GM13976 (cell line): ENCODE measurements at regions not wholly inside any gene's neighbourhood (a gene's known extent, or its start where the extent isn't known, plus 50 kb on each side); places are given as distances from the start of the nearest gene placed in this dataset.

ENCODE experiments used
- DNase-seq: peaks from one replicate; pipeline ENCODE4 v3.0.0; 2012; ENCODE audit warnings: low spot score
- CTCF ChIP-seq: IDR thresholded peaks from 2 replicates; pipeline ENCODE4 v1.5.1; 2012; ENCODE audit warnings: borderline replicate concordance, mild to moderate bottlenecking; ENCODE audit not compliant: insufficient read depth; ENCODE audit errors: extremely low read depth, missing control alignments, control extremely low read depth
- in situ Hi-C: fragments of 300-500 bp; cut with MboI; formaldehyde crosslinking; loops from one replicate; pipeline ENCODE4 v1.12.0; 2022; ENCODE audit warnings: low sequenced_read_pairs, mixed read lengths, inconsistent platforms; ENCODE audit not compliant: unreplicated experiment

DNA sequence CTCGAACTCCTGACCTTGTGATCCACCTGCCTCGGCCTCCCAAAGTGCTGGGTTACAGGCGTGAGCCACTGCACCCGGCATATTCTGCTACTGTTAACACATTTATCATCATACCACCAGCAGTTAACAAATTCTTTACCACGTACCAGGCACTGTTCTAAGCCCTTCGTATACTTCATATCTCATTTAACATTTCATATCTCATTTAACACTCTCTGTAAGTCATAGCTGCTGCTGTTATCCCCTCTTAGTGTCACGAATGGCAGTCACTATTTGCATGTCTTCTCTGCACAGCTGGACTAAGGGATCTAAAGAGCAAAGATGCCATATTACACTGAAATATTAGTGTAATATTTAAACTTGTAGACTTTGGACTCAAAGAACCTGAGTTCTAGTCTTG, 462.5 kb upstream of the DAB1 start:
- no peak for DNase-seq
- no peak for TF ChIP-seq CTCF
- in situ Hi-C loops: no loop called here

- no peak for DNase-seq
- no peak for TF ChIP-seq CTCF
- in situ Hi-C loops: no loop called here
Measured at GRCh38 chr1:57883642-57883995, 459.8 kb upstream of the DAB1 start.

DNA sequence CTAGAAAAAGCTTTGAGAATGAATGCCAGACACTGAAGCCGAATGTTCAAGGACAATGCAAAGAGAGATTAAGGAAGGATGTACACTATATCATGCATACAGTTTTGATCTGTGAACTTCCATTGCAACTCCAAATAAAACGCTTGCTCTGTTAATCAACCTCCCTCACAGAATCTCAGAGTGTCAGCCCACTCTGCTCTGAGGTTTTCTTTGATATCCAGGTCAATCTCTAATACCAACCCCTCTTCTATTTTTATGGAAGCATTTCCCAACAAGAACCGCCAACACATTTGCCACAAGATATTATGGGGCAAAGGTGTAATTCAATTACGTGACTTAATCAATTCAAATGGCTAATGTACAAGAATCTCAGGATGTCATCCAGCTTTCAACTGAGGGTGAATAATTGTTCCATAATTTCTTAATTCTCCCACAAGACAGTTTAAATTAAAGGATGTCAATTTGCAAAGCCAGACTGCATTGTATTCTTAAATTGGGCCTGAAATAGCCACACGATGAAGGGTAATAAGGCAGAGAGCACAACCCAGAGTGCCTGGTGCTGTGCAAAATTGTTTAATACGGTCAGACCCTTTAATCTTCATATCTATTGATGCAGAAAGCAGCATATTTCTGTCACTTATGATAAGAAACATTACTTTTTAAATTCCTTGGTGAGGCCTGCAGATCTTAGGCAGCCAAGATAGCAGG, 459.2 kb upstream of the DAB1 start:
- in situ Hi-C loops: no loop called here
- TF ChIP-seq CTCF: no peak

DNA sequence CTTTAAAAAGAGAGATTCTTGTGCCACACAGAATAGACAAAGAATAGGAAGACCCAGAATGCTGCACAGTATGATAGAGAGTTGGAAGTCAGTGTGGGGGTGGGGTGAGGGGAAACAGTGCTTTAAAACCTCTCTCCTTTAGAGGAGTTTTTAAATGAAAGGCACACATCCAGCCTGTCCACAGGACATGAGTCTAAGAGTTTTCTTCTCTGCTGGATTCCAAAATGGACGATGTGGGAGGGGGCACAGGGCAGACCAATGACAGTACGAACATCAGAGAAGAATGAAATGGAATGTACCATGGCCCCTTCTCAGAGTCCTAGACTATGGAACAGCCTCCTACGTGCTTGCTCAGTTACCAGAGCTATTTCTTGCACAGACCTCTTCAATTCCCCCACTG, 458.2 kb upstream of the DAB1 start:
- no peak for DNase-seq
- no peak for TF ChIP-seq CTCF
- in situ Hi-C loops: no loop called here

More for the DNA sequence above, 459.2 kb upstream of the DAB1 start:
- DNase-seq: no peak

GRCh38 chr1:57881639-57882038, 457.8 kb upstream of the DAB1 start:
- in situ Hi-C loops: no loop called here

DNA sequence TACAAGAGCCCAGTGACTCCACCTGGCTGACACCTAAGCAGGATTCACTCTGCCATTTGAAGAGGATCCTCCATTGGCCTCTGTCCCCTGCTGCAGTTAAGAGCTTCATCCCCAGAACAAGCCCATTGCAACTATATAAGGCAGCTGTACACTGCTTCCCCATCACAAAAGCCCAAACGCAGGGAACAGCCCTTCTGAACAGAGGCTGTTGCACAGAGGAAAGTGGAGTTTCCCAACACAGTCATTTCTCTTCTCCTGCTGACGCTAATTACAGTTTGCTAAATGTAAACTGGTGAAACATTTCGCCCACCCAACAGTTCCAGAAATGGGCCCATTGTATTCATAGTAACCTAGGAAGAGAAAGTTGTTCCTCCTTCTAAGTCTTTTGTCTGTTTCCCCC, 455.8 kb upstream of the DAB1 start:
- in situ Hi-C loops: no loop called here
- TF ChIP-seq CTCF: no peak
- DNase-seq: no peak

More at GRCh38 chr1:57881639-57882038, 457.8 kb upstream of the DAB1 start:
- TF ChIP-seq CTCF: no peak
- no peak for DNase-seq

DNA sequence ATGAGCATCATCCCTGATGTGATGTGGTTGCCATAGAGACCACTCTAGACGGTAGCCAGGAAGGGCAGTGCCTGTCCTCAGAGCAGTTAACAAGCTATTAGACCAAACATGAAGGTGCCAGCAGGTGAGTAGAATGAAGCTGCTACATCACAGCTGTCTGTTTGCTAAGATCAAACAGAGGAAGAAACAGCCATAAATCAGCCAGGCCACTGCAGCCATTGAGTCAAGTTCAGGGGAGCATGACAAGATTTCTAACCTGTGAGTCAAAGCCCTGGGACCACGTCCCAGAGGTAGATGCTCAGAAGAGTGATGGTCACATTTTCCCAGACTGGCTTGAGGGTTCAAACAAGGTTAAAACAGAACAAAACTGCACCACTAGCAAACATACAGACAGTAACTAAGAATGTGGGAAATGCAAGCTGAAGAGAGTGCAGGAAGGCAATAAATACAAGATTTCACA, 450.6 kb upstream of the DAB1 start:
- no peak for TF ChIP-seq CTCF
- DNase-seq: no peak
- in situ Hi-C loops: no loop called here
